Astrocyte (in vitro differentiated cells and primary cell): ENCODE measurements at regions not wholly inside any gene's neighbourhood (a gene's known extent, or its start where the extent isn't known, plus 50 kb on each side); places are given as distances from the start of the nearest gene placed in this dataset.

Experiments
- EZH2 ChIP-seq: IDR thresholded peaks from 2 replicates; pipeline ENCODE4 v1.6.1; 2012; ENCODE audit warnings: mild to moderate bottlenecking, low read length, inconsistent platforms; ENCODE audit not compliant: insufficient read depth
- TF ChIP-seq, protein P1 (sequence below): IDR thresholded peaks from 2 replicates; pipeline ENCODE4 v1.5.1; 2011; ENCODE audit warnings: low read depth, mild to moderate bottlenecking, inconsistent platforms, low read length, moderate library complexity; ENCODE audit not compliant: insufficient read depth

DNA sequence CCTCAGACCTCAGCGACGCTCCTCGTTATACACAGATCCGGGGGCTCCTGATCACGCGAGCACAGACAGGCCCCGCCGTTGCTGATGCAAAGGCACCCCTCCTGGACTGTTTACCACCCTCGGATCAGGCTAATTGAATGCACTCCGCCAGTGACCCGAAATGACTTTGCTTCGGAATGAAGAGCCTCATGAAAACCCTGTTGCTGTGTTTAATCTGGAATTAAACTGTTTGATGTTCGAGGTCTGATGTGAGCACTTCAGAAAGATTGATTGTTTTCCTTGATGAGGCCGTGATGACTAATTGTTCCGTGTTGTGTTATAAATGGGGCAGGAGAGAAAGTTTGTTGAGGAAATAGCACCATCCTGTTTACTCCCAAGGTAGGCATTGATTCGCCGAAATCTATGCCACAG lies 190.5 kb upstream of the PPP1R26 start:
- TF ChIP-seq, protein P1, sequence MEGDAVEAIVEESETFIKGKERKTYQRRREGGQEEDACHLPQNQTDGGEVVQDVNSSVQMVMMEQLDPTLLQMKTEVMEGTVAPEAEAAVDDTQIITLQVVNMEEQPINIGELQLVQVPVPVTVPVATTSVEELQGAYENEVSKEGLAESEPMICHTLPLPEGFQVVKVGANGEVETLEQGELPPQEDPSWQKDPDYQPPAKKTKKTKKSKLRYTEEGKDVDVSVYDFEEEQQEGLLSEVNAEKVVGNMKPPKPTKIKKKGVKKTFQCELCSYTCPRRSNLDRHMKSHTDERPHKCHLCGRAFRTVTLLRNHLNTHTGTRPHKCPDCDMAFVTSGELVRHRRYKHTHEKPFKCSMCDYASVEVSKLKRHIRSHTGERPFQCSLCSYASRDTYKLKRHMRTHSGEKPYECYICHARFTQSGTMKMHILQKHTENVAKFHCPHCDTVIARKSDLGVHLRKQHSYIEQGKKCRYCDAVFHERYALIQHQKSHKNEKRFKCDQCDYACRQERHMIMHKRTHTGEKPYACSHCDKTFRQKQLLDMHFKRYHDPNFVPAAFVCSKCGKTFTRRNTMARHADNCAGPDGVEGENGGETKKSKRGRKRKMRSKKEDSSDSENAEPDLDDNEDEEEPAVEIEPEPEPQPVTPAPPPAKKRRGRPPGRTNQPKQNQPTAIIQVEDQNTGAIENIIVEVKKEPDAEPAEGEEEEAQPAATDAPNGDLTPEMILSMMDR, result no peak
- no peak for TF ChIP-seq EZH2
